Stimulated activated CD8-positive, alpha-beta memory T cell treated with anti-CD3 and anti-CD28 coated beads, Interleukin-15, amount 100 ng/mL, for 4 hours (primary cell): ENCODE measurements at regions not wholly inside any gene's neighbourhood (a gene's known extent, or its start where the extent isn't known, plus 50 kb on each side); places are given as distances from the start of the nearest gene placed in this dataset.

Experiments
- DNase-seq, 2 donors: peaks; one replicate each; pipeline ENCODE4 v3.0.0-alpha.2; 2020; ENCODE audit warnings: low read depth in 2 of 2

DNA sequence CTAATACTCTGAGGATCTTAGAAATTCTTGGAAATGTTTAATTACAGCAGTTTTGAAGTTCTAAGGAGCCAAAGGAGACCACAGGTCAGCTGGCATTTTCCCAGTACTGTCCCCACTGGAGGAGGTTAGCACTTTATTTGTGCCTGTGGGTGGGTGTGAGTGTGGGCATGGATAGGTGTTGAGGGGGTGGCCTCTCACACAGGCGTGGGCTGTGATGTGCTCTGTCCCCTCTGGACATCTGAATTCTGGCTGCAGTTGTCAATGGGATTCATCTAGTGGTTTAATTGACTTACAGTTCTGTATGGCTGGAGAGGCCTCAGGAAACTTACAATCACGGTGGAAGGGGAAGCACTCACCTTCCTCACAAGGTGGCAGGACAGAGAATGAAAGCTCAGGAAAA is 135.4 kb upstream of the NAMPT start:
- no peak for DNase-seq

DNA sequence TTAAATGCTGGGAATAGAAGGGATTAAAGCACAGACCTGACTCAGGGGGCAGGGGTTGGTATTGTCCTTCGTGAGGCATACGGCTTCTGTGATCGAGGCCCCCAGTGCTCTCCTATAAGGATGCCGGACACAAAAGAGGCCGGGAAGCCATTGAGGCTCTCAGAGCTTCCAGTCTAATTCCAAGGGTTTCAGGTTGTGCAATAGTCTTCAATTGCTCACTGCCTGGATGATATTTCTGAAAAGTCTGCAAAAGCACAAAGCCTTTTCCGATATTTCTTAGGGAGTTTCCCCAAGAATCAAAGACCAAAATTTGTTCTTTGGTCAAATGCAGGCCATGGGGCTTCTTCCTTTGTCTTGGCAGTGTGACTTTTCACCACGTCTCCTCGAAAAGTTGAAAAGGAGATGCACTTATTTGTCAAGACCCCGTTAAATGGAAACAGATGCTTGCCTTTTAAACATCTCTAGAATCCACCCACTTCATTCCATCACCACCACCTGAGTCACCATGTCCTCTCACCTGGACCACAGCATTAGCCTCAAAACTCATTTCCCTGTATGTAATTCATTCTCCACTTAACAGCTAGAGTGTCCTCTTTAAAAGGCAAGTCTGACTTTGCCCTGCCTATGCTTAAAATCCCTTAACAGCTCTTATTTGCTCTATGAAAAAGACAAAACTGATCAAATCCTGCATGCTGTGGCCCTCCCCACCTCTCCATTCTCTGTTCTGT is 134.8 kb upstream of the NAMPT start:
- DNase-seq = peak in 1 of 2 donors; percentile 5

DNA sequence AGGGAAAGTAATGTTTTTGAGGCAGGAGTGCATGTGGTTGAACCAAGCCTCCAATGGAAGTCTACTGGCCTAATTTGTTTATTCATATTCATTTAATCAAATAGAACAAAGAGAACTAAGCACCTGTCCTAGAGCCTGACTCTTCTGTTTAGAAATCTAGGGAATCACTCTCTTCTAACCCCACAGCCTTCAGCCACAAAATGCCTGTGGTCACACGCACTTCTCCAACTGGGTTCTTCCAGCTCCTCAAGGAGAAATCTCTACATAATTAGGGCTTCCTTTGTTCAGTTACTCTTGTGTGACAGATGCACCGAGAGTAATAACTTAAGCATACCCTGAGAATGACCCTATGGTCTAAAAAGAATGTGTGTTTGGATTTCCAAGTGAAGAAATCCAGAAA is 133.7 kb upstream of the NAMPT start:
- DNase-seq = no peak

DNA sequence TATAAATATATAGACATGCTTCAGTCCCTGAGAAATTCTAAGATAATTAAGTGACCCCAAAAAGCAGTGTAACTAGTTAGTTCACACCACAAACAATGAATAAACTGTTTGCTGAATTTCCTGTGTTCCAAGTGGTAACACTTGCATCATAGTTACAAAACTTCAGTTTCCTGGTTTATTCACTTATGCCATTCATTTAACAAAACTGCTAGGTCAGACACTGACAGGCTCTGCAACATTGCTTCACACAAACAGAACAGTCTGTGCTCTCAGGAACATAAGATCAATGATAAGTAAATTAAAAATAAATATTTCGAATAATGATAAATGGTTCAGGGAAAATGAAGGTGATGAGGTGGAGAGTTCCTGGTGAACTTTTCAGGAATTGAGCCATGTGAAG is 133.3 kb upstream of the NAMPT start:
- no peak for DNase-seq

DNA sequence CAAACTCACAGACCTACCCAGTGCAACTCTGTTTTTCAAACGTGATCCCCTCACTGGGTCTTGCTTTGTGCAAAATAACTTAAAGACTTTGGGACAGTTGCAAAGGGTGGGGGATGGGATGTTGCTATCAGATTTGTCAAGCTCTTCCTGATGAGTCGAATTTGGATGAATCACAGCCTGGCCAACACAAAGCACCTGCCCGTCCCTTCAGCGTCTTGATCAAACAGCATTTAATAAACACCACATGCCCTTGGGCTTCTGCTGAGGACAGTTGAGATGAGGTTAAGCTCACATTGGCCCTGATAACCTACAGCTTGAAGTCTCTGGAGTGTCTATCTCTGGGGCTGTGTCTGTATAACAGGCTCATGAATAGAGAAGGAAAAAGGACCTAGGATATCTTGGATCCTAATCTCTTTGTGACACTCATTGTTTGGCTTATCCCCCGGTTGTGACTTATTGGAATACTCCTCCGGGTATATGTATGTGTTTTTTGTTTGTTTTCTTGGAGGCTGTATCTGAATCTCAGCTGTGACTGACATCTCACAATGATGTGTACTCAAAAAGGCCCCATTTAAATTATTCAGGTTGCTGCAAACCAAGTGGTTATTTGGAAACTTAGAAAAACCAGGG is 132.6 kb upstream of the NAMPT start:
- DNase-seq = no peak

DNA sequence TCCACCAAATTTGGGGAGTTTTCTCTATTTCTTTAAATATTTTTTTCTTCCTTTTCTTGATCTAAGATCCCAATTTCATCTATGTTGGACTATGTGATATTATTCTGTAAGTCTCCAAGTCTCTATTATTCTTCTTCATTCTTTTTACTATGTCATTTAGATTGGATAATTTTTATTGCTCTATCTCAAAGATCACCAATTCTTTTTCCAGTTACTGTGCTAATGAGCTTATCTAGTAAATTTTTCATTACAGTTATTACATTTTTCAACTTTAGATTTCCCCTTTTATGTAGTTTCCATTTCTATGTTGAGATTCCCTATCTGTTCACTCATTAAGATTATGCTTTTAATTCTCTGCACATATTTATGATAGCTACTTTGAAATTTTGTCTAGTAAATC is 131.6 kb upstream of the NAMPT start:
- no peak for DNase-seq

DNA sequence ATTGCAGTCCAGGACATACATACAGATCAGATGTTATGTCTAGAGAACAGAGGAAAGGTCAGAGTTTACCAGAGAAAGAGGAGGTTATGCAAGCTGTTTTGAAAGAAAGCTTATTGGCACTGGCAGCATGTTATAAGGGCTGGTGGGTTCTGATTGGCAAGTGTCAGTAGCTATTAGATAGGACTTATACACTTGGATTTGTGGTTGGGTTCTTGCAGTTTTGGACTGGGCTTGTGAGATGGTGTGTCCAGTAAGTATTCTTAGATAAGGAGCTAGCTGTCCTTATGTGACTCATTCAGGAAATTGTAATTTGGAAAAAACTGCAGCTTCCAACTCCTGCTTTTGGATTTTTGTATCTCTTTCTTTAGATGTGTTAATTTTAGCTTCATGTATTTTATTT is 130.7 kb upstream of the NAMPT start:
- no peak for DNase-seq

- DNase-seq = no peak
These were observed 128.7 kb upstream of the NAMPT start for GRCh38 chr7:106413446-106413845.

- no peak for DNase-seq
These were observed 120.9 kb upstream of the NAMPT start for GRCh38 chr7:106405697-106406141.

GRCh38 chr7:106402898-106403297 is 118.1 kb upstream of the NAMPT start:
- DNase-seq = no peak

- no peak for DNase-seq
These were observed 116.1 kb upstream of the NAMPT start for GRCh38 chr7:106400923-106401322.

GRCh38 chr7:106398786-106399185 is 114.0 kb upstream of the NAMPT start:
- DNase-seq = no peak

- no peak for DNase-seq
These were observed 113.2 kb upstream of the NAMPT start for GRCh38 chr7:106397994-106398393.

DNA sequence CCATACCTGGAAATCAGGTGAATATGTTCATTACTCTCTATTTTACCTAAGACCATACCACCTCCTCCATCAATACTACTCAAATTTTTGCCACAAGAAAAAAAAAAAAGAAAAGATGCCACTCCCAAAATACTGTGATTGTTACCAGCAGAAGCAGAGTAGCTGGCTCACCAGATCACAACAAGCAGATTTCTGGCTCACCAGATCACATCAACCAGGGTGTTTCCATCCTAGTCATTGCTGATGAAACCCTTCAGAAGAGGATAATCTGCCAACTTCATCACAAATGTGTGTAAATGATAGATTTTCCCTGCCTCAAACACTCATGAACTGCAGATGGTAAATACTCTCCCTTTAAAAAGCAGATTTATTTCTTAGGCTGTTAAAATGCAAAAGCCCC is 109.7 kb upstream of the NAMPT start:
- no peak for DNase-seq

GRCh38 chr7:106393564-106394251 is 108.9 kb upstream of the NAMPT start:
- DNase-seq = no peak

- no peak for DNase-seq
These were observed 107.8 kb upstream of the NAMPT start for GRCh38 chr7:106392590-106392989.

DNA sequence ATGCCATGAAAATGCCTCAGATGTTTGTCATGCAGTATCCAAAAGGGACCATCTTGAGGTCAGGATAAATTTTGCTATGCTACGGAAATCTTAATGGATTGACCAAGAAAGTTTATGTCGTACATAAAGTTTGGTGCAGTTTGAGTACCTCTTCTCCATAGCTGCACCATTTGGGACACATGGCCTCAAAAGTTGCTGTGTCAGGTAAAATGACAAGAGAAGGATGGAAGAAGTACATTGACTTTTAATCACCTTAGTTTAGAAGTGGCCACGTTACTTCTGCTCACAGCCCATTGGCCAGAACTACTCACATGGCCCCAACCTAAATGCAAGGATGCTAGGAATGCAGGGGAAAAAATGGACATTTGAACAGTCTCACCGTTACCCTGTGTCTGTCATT is 107.4 kb upstream of the NAMPT start:
- no peak for DNase-seq

DNA sequence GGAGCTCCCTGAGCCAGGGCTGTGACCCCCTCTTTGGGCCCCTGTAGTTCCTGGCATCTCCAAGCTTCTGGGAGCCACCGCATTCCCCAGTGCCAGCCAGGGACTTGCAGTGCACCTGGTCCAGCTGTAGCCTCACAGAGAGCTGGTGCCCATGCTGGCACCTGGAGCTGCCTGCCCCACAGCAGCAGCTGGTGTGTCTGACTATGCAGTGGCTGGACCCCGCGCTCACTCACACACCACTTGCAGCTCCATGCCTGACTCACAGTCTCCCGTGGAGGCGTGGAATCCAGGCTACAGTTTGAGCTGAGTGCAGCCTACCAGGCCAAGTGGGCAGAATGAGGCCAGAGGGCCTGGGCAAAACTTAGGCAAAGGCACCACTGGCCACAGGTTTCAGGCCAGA is 102.2 kb upstream of the NAMPT start:
- DNase-seq = no peak

DNA sequence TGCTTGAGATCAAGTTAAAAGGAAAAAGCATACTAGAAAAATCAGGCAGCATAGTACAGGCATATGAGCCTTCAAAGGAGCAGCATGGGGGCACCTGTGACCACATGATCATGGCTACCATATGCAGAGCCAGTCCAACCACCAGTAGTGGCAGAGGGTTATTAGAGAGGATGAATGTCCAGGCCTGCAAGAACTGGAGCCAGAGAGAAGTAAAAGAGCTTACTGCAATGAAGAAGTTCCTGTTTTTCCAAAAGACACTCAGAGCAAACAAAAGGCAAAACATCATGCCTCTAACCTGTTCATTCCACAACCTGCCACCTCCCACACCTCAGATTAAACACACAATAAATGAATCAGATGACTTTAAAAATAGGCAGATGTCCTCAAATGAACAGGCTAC is 99.6 kb upstream of the NAMPT start:
- no peak for DNase-seq

- DNase-seq = no peak
These were observed 98.1 kb upstream of the NAMPT start for GRCh38 chr7:106382929-106383328.

- DNase-seq = no peak
These were observed 97.3 kb upstream of the NAMPT start for GRCh38 chr7:106382129-106382528.

DNA sequence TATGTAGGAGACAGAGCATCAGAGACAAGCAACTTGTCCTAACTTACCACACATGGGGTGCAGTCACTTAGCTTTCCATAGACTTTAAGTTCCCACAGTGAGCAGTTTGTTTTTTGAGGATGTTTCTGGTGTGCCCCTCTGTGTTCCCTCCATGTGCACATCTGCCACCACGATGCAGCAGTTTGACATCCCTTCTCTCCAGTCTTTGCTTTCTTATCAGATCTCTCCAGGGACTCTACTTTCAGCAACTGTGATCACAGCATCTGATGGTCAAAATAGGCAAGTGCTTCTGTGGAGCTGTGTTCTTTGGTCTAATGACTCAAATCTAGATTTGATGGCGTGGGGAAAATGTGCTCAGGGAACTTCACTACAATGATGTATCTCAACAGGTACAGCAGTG is 96.5 kb upstream of the NAMPT start:
- no peak for DNase-seq

DNA sequence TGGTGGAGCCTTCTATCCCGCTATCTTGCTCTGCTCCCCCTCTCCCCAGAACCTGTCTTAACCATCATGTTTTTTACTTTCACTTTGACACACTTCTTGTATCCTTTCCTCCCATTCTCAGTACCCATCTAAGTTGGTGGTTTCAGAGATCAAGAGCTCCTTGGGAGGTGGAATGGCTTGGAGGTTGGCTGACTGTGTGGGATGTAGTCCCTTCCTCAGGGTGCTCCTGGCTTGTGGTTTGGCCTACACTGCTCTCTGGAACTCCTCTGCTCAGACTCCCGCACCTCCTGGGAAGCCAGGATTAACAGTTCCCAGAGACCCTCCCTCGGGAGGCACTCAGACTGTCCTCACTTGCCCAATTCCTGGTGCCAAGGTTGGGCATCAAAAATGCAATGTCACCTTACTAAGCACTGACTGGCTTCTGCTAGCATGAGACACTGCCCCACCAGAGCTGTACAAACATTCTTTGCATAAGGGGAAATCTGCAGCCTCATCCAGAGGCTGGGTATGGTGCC is 93.1 kb upstream of the NAMPT start:
- DNase-seq = no peak
